ENCODE measurements at regions not wholly inside any gene's neighbourhood (a gene's known extent, or its start where the extent isn't known, plus 50 kb on each side); places are given as distances from the start of the nearest gene placed in this dataset.

DNA sequence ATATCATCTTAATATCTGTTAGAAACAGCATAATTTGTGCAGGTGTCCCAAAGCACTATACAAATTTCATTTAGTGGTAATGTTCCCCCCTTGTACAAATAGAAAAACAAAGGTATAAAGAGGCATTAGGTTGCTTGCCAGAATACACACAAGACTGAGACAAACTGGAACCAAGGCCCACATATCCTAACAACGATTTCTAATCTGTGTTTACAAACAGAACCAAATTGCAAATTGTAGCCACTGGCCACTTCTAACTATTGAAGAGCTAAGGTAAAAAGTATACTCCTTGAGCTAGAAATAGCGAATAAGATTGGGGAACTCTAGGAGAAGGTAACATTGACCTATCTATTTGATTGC, 526.1 kb downstream of the KLF12 start:
- H3K9ac ChIP-seq (ENCODE audit: low read length): no peak overlapping the region
- H3K27me3 ChIP-seq (ENCODE audit: control insufficient read depth, insufficient read depth, low read length): no peaks in the 10 kb centered on the region
- no peaks in the 10 kb centered on the region for H3K36me3 ChIP-seq (ENCODE audit: control insufficient read depth, insufficient read depth, low read length)
- no peak overlapping the region for H3K4me3 ChIP-seq (ENCODE audit: low read length)
- H3K27ac ChIP-seq (ENCODE audit: low read depth, low read length): no peak overlapping the region
- H3K4me1 ChIP-seq (ENCODE audit: control insufficient read depth, insufficient read depth, low read length): no peaks in the 10 kb centered on the region

GRCh38 chr13:73607489-73608156, 526.6 kb downstream of the KLF12 start:
- no peak overlapping the region for H3K27ac ChIP-seq (ENCODE audit: low read depth, low read length)
- H3K36me3 ChIP-seq (ENCODE audit: control insufficient read depth, insufficient read depth, low read length): no peaks in the 10 kb centered on the region
- H3K9ac ChIP-seq (ENCODE audit: low read length): no peak overlapping the region
- H3K27me3 ChIP-seq (ENCODE audit: control insufficient read depth, insufficient read depth, low read length): no peaks in the 10 kb centered on the region
- no peaks in the 10 kb centered on the region for H3K4me1 ChIP-seq (ENCODE audit: control insufficient read depth, insufficient read depth, low read length)
- H3K4me3 ChIP-seq (ENCODE audit: low read length): no peak overlapping the region

- no peak overlapping the region for H3K9ac ChIP-seq (ENCODE audit: low read length)
- H3K27ac ChIP-seq (ENCODE audit: low read depth, low read length): no peak overlapping the region
- no peaks in the 10 kb centered on the region for H3K27me3 ChIP-seq (ENCODE audit: control insufficient read depth, insufficient read depth, low read length)
- no peaks in the 10 kb centered on the region for H3K36me3 ChIP-seq (ENCODE audit: control insufficient read depth, insufficient read depth, low read length)
- H3K4me1 ChIP-seq (ENCODE audit: control insufficient read depth, insufficient read depth, low read length): no peaks in the 10 kb centered on the region
- H3K4me3 ChIP-seq (ENCODE audit: low read length): no peak overlapping the region
Observed at GRCh38 chr13:73603646-73604045, 530.6 kb downstream of the KLF12 start.

- Histone ChIP-seq H3K9ac (ENCODE audit: low read length) (no peak overlapping the region), H3K27me3 (ENCODE audit: control insufficient read depth, insufficient read depth, low read length) (no peaks in the 10 kb centered on the region), H3K4me1 (ENCODE audit: control insufficient read depth, insufficient read depth, low read length) (no peaks in the 10 kb centered on the region), H3K4me3 (ENCODE audit: low read length) (no peak overlapping the region), H3K27ac (ENCODE audit: low read depth, low read length) (no peak overlapping the region), H3K36me3 (ENCODE audit: control insufficient read depth, insufficient read depth, low read length) (no peaks in the 10 kb centered on the region)
Observed at GRCh38 chr13:73602295-73602694, 531.9 kb downstream of the KLF12 start.

- Histone ChIP-seq H3K4me3 (ENCODE audit: low read length) (no peak overlapping the region), H3K27me3 (ENCODE audit: control insufficient read depth, insufficient read depth, low read length) (no peaks in the 10 kb centered on the region), H3K4me1 (ENCODE audit: control insufficient read depth, insufficient read depth, low read length) (no peaks in the 10 kb centered on the region), H3K36me3 (ENCODE audit: control insufficient read depth, insufficient read depth, low read length) (no peaks in the 10 kb centered on the region), H3K27ac (ENCODE audit: low read depth, low read length) (no peak overlapping the region), H3K9ac (ENCODE audit: low read length) (no peak overlapping the region)
Observed at GRCh38 chr13:73601708-73602107, 532.5 kb downstream of the KLF12 start.

- H3K9ac ChIP-seq (ENCODE audit: low read length): no peak overlapping the region
- H3K4me1 ChIP-seq (ENCODE audit: control insufficient read depth, insufficient read depth, low read length): no peaks in the 10 kb centered on the region
- H3K27ac ChIP-seq (ENCODE audit: low read depth, low read length): no peak overlapping the region
- no peaks in the 10 kb centered on the region for H3K27me3 ChIP-seq (ENCODE audit: control insufficient read depth, insufficient read depth, low read length)
- H3K36me3 ChIP-seq (ENCODE audit: control insufficient read depth, insufficient read depth, low read length): no peaks in the 10 kb centered on the region
- no peak overlapping the region for H3K4me3 ChIP-seq (ENCODE audit: low read length)
Observed at GRCh38 chr13:73599232-73600128, 534.7 kb downstream of the KLF12 start.

DNA sequence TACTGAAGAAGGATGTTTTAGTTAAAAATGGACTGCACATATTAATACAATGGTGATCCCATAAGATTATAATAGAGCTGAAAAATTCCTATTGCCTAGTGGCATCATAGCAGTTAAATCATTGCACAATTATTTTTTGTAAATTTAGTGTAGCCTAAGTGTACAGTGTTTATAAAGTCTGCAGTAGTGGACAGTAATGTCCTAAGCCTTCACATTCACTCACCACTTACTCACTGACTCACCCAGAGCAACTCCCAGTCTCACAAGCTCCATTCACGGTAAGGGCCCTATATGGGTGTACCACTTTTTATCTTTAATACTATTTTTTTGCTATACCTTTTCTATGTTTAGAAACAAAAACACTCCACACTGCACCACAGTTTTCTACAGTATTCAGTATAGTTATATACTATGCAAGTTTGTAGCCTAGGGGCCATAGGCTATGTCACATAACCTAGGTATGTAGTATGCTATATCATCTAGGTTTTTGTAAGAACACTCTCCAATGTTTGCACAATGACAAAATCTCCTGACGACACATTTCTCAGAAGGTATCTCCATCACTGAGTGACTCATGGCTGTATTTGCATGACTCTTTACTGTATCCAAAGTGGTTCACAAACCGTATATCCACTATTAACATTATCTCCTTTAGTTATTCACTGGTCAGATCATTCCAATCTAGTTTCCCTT, 536.0 kb downstream of the KLF12 start:
- Histone ChIP-seq H3K4me1 (ENCODE audit: control insufficient read depth, insufficient read depth, low read length) (no peaks in the 10 kb centered on the region), H3K9ac (ENCODE audit: low read length) (no peak overlapping the region), H3K27me3 (ENCODE audit: control insufficient read depth, insufficient read depth, low read length) (no peaks in the 10 kb centered on the region), H3K36me3 (ENCODE audit: control insufficient read depth, insufficient read depth, low read length) (no peaks in the 10 kb centered on the region), H3K4me3 (ENCODE audit: low read length) (no peak overlapping the region), H3K27ac (ENCODE audit: low read depth, low read length) (no peak overlapping the region)

DNA sequence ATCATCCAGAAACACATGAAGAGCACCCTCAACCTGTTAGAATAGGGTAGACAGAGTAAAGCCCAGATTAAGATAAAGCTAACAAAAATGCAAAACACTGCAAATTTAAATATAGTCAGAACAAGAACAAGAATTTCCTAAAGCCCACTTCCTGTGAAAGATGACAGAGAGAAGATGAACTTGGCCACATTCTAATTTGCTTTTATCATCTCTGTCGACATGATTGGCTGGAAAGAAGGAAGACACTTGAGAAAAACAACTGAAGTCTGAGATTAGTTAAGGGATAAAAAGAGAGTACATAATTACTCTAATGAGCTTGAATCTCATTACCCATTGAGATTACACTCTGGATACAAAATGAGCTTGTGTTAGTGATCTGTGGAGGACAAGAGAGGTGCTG, 537.6 kb downstream of the KLF5 start:
- no peaks in the 10 kb centered on the region for H3K27me3 ChIP-seq (ENCODE audit: control insufficient read depth, insufficient read depth, low read length)
- H3K27ac ChIP-seq (ENCODE audit: low read depth, low read length): no peak overlapping the region
- H3K36me3 ChIP-seq (ENCODE audit: control insufficient read depth, insufficient read depth, low read length): no peaks in the 10 kb centered on the region
- H3K9ac ChIP-seq (ENCODE audit: low read length): no peak overlapping the region
- no peak overlapping the region for H3K4me3 ChIP-seq (ENCODE audit: low read length)
- no peaks in the 10 kb centered on the region for H3K4me1 ChIP-seq (ENCODE audit: control insufficient read depth, insufficient read depth, low read length)

DNA sequence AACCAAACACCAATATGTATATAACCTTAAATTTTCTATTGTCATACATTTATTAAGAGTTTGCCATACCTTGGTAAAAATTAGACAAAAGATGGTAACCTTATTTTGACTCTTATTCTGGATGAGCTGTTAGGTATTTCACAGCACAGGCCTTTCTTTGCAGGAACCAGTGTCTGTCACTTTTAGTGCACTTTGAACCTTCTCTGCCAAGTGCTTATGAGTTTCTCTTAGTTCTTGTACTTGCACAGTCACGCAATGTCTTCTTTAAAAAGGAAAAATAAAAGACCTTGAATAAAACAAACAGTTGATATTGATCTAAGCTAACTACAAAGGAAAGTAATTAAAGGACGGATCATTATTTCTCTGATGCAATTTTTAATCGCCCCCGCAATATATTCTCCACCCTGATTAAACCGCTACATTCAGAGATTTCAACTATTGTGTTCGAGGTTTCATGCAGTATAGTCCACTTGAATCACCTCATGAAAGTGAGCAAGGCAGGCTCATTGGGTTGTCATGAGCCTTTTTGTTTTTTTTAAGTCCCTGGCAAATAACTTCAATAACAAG, 534.5 kb downstream of the KLF5 start:
- Histone ChIP-seq H3K36me3 (ENCODE audit: control insufficient read depth, insufficient read depth, low read length) (no peaks in the 10 kb centered on the region), H3K27ac (ENCODE audit: low read depth, low read length) (no peak overlapping the region), H3K4me1 (ENCODE audit: control insufficient read depth, insufficient read depth, low read length) (no peaks in the 10 kb centered on the region), H3K9ac (ENCODE audit: low read length) (no peak overlapping the region), H3K4me3 (ENCODE audit: low read length) (no peak overlapping the region), H3K27me3 (ENCODE audit: control insufficient read depth, insufficient read depth, low read length) (no peaks in the 10 kb centered on the region)

- no peak overlapping the region for H3K4me3 ChIP-seq (ENCODE audit: low read length)
- H3K9ac ChIP-seq (ENCODE audit: low read length): no peak overlapping the region
- H3K27me3 ChIP-seq (ENCODE audit: control insufficient read depth, insufficient read depth, low read length): no peaks in the 10 kb centered on the region
- H3K36me3 ChIP-seq (ENCODE audit: control insufficient read depth, insufficient read depth, low read length): no peaks in the 10 kb centered on the region
- no peak overlapping the region for H3K27ac ChIP-seq (ENCODE audit: low read depth, low read length)
- H3K4me1 ChIP-seq (ENCODE audit: control insufficient read depth, insufficient read depth, low read length): no peaks in the 10 kb centered on the region
Observed at GRCh38 chr13:73591861-73592260, 533.1 kb downstream of the KLF5 start.

GRCh38 chr13:73590795-73591194, 532.0 kb downstream of the KLF5 start:
- Histone ChIP-seq H3K27ac (ENCODE audit: low read depth, low read length) (no peak overlapping the region), H3K4me3 (ENCODE audit: low read length) (no peak overlapping the region), H3K4me1 (ENCODE audit: control insufficient read depth, insufficient read depth, low read length) (no peaks in the 10 kb centered on the region), H3K9ac (ENCODE audit: low read length) (no peak overlapping the region), H3K27me3 (ENCODE audit: control insufficient read depth, insufficient read depth, low read length) (no peaks in the 10 kb centered on the region), H3K36me3 (ENCODE audit: control insufficient read depth, insufficient read depth, low read length) (no peaks in the 10 kb centered on the region)

- Histone ChIP-seq H3K9ac (ENCODE audit: low read length) (no peak overlapping the region), H3K27ac (ENCODE audit: low read depth, low read length) (no peak overlapping the region), H3K4me3 (ENCODE audit: low read length) (no peak overlapping the region), H3K4me1 (ENCODE audit: control insufficient read depth, insufficient read depth, low read length) (no peaks in the 10 kb centered on the region), H3K27me3 (ENCODE audit: control insufficient read depth, insufficient read depth, low read length) (no peaks in the 10 kb centered on the region), H3K36me3 (ENCODE audit: control insufficient read depth, insufficient read depth, low read length) (no peaks in the 10 kb centered on the region)
Observed at GRCh38 chr13:73585236-73585635, 526.4 kb downstream of the KLF5 start.

All from rectal smooth muscle tissue (tissue), 1 donor.